GM12878 (cell line): ENCODE measurements at regions not wholly inside any gene's neighbourhood (a gene's known extent, or its start where the extent isn't known, plus 50 kb on each side); places are given as distances from the start of the nearest gene placed in this dataset.
A peak's percentile ranks its signal among the peaks of the same experiment; 100 is the strongest.

Source experiments
- ATAC-seq: fragments of 200-7000 bp; cut with Tn5 transposase; 3 replicates; pipeline ENCODE4 v1.9.1; 2020; ENCODE audit warnings: mild to moderate bottlenecking, moderate library complexity
- BruUV-seq: library from RNA; stranded (reverse); fragments of 400-500 nt; replicated peaks from 2 replicates; lab custom pipeline; 2021; lab: Mats Ljungman, UMichigan
- CTCF ChIA-PET: fragments of 300-600 bp; sonication (Branson Sonifier 250); formaldehyde crosslinking; extraction: SDS; loops from one replicate; lab custom pipeline; 2021; ENCODE audit warnings: inconsistent platforms; lab: Yijun Ruan, JAX
- POLR2A ChIA-PET: fragments of 350-600 bp; formaldehyde crosslinking; extraction: SDS; loops from one replicate; lab custom pipeline; 2021; ENCODE audit warnings: inconsistent platforms; lab: Charles Lee
- RAD21 ChIA-PET: fragments of 300-600 bp; sonication (Branson Sonifier 250); formaldehyde crosslinking; loops from one replicate; lab custom pipeline; 2023; ENCODE audit warnings: antibody characterized with exemption; ENCODE audit not compliant: unreplicated experiment; lab: Charles Lee
- SMC1A ChIA-PET: fragments of 300-600 bp; sonication (Branson Sonifier 250); formaldehyde crosslinking; loops from one replicate; lab custom pipeline; 2023; ENCODE audit not compliant: unreplicated experiment, uncharacterized antibody; lab: Charles Lee
- DNase-seq: peaks from one replicate; pipeline ENCODE4 v3.0.0-alpha.2; 2011; ENCODE audit warnings: low read depth, low spot score
- FAIRE-seq: peaks from 3 replicates; lab custom pipeline; 2011; peaks lifted over from hg19 to GRCh38; lab: Jason Lieb, UNC
- H2AFZ ChIP-seq: 2 replicates; pipeline ENCODE4 v1.6.0; 2011; ENCODE audit warnings: low read depth, low read length, control low read depth; ENCODE audit not compliant: control insufficient read depth
- H3K27ac ChIP-seq: 2 replicates; pipeline ENCODE4 v1.5.1; 2011; ENCODE audit warnings: control low read depth; ENCODE audit not compliant: control insufficient read depth, insufficient read depth
- H3K27me3 ChIP-seq, 2 experiments: replicated peaks in 1 of 2; 2 replicates each; pipeline versions ENCODE4 v1.6.0 to v1.6.1; 2011; ENCODE audit warnings: low read length in 1 of 2; ENCODE audit not compliant: control insufficient read depth in 2 of 2, insufficient read depth in 2 of 2
- H3K36me3 ChIP-seq, 2 experiments: 2 replicates each; pipeline ENCODE4 v1.5.1; 2011; ENCODE audit warnings: low read length in 1 of 2; ENCODE audit not compliant: control insufficient read depth in 2 of 2, insufficient read depth in 2 of 2
- H3K4me1 ChIP-seq: 2 replicates; pipeline ENCODE4 v1.6.1; 2011; ENCODE audit warnings: mild to moderate bottlenecking, low read length, moderate library complexity, mixed read lengths; ENCODE audit not compliant: control insufficient read depth, insufficient read depth
- H3K4me2 ChIP-seq: 2 replicates; pipeline ENCODE4 v1.6.0; 2011; ENCODE audit warnings: control low read depth; ENCODE audit not compliant: control insufficient read depth, insufficient read depth
- H3K4me3 ChIP-seq: fragments of 200-600 bp; sonication (generic); 2 replicates; pipeline ENCODE4 v1.5.1; 2016
- H3K79me2 ChIP-seq: 2 replicates; pipeline ENCODE4 v1.6.0; 2011; ENCODE audit warnings: low read length; ENCODE audit not compliant: control insufficient read depth, insufficient read depth
- H3K9ac ChIP-seq: 2 replicates; pipeline ENCODE4 v1.8.0; 2011; ENCODE audit warnings: low read length, control low read depth, mixed read lengths; ENCODE audit not compliant: control insufficient read depth, insufficient read depth
- H3K9me3 ChIP-seq: replicated peaks from 3 replicates; pipeline ENCODE4 v1.5.1; 2011; ENCODE audit warnings: mild to moderate bottlenecking, low read length; ENCODE audit not compliant: control insufficient read depth, insufficient read depth
- H4K20me1 ChIP-seq: 2 replicates; pipeline ENCODE4 v1.6.0; 2011; ENCODE audit not compliant: control insufficient read depth, insufficient read depth
- BMI1 ChIP-seq: fragments of 450-650 bp; IDR thresholded peaks from 2 replicates; pipeline ENCODE4 v1.6.1; 2016; ENCODE audit warnings: mild to moderate bottlenecking, moderate library complexity, borderline replicate concordance
- CHD4 ChIP-seq: fragments of 200-600 bp; sonication (generic); IDR thresholded peaks from 2 replicates; pipeline ENCODE4 v1.6.1; 2016; ENCODE audit warnings: mild to moderate bottlenecking
- NFXL1 ChIP-seq: fragments of 450-650 bp; IDR thresholded peaks from 2 replicates; pipeline ENCODE4 v1.6.1; 2017; ENCODE audit warnings: antibody characterized with exemption, mild to moderate bottlenecking, borderline replicate concordance
- NFYB ChIP-seq: IDR thresholded peaks from 2 replicates; pipeline ENCODE4 v1.6.1; 2011; ENCODE audit warnings: low read depth, mild to moderate bottlenecking, low read length, improper control_type of control experiment, moderate library complexity; ENCODE audit not compliant: insufficient read depth
- SIN3A ChIP-seq: IDR thresholded peaks from 2 replicates; pipeline ENCODE4 v1.6.1; 2012; ENCODE audit warnings: low read depth, low read length, improper control_type of control experiment
- SRF ChIP-seq, 2 experiments: IDR thresholded peaks; 2 replicates each; pipeline ENCODE4 v1.6.1; 2011; ENCODE audit warnings: low read depth in 2 of 2, low read length in 2 of 2, mild to moderate bottlenecking in 1 of 2, moderate library complexity in 1 of 2
- STAT3 ChIP-seq: IDR thresholded peaks from 2 replicates; pipeline ENCODE4 v1.6.1; 2011; ENCODE audit warnings: low read depth, low read length, improper control_type of control experiment
- YY1 ChIP-seq: IDR thresholded peaks from 2 replicates; pipeline ENCODE4 v1.6.1; 2011; ENCODE audit warnings: low read depth, mild to moderate bottlenecking, low read length
- WGBS: methylation state at CpG from one replicate; pipeline ENCODE4 v1.1.6; 2016; ENCODE audit warnings: low lambda C conversion rate; ENCODE audit not compliant: insufficient replicate concordance, insufficient coverage; ENCODE audit errors: missing lambda C conversion rate; 5-methylcytosine and 5-hydroxymethylcytosine counted together
- in situ Hi-C: fragments of 300-500 bp; cut with MboI; formaldehyde crosslinking; loops from 9 replicates; pipeline ENCODE4 v1.14.3; 2018; ENCODE audit warnings: mixed read lengths
- intact Hi-C: fragments of 100-400 bp; cut with micrococcal nuclease; formaldehyde crosslinking; loops from one replicate; pipeline ENCODE4 v1.14.2; 2022; ENCODE audit not compliant: unreplicated experiment
- TF ChIP-seq, protein P1 (sequence below): fragments of 450-650 bp; IDR thresholded peaks from 2 replicates; pipeline ENCODE4 v1.6.1; 2017; ENCODE audit warnings: mild to moderate bottlenecking, moderate library complexity
- TF ChIP-seq, protein P2 (sequence below): fragments of 450-650 bp; IDR thresholded peaks from 2 replicates; pipeline ENCODE4 v1.6.1; 2016; ENCODE audit warnings: mild to moderate bottlenecking
- TF ChIP-seq, protein P3 (sequence below): fragments of 150-350 bp; IDR thresholded peaks from 2 replicates; pipeline ENCODE4 v1.6.1; 2016; ENCODE audit warnings: low read depth, low read length

GRCh38 chr16:10324210-10324609, 61.7 kb upstream of the ATF7IP2 start (continued):
- TF ChIP-seq, protein P1, sequence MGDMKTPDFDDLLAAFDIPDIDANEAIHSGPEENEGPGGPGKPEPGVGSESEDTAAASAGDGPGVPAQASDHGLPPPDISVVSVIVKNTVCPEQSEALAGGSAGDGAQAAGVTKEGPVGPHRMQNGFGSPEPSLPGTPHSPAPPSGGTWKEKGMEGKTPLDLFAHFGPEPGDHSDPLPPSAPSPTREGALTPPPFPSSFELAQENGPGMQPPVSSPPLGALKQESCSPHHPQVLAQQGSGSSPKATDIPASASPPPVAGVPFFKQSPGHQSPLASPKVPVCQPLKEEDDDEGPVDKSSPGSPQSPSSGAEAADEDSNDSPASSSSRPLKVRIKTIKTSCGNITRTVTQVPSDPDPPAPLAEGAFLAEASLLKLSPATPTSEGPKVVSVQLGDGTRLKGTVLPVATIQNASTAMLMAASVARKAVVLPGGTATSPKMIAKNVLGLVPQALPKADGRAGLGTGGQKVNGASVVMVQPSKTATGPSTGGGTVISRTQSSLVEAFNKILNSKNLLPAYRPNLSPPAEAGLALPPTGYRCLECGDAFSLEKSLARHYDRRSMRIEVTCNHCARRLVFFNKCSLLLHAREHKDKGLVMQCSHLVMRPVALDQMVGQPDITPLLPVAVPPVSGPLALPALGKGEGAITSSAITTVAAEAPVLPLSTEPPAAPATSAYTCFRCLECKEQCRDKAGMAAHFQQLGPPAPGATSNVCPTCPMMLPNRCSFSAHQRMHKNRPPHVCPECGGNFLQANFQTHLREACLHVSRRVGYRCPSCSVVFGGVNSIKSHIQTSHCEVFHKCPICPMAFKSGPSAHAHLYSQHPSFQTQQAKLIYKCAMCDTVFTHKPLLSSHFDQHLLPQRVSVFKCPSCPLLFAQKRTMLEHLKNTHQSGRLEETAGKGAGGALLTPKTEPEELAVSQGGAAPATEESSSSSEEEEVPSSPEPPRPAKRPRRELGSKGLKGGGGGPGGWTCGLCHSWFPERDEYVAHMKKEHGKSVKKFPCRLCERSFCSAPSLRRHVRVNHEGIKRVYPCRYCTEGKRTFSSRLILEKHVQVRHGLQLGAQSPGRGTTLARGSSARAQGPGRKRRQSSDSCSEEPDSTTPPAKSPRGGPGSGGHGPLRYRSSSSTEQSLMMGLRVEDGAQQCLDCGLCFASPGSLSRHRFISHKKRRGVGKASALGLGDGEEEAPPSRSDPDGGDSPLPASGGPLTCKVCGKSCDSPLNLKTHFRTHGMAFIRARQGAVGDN: no peak
- no peak for TF ChIP-seq CHD4

DNA sequence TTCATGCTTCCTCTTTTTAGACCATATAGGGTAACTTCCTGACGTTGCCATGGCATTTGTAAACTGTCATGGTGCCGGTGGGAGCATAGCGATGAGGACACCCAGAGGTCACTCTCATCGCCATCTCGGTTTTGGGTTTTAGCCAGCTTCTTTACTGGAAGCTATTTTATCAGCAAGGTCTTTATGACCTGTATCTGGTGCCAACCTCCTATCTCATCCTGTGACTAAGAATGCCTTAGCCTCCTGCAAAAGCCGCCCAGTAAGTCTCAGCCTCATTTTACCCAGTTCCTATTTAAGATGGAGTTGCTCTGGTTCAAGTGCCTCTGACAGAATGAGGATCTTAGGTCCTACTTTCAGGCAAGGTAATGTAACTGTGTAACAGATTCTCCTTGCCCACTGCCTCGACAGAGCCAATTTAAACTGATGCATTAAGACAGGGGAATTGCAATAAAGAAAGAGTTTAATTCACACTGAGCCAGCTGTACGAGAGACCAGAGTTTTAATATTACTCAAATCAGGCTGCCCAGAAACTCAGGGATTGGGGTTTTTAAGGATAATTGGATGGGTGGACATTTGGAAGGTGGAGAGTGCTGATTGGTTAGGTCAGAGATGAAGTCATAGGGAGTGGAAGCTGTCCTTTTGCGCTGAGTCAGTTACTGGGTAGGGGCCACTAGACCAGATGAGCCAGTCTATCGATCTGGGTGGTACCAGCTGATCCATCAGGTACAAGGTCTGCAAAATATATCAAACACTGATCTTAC, 59.9 kb upstream of the ATF7IP2 start:
- ChIA-PET POLR2A (no interaction called here), RAD21 (interaction anchor here (1.0 to 2.0 kb wide), 3 partner anchors 8 to 56 kb away, joined by 3 to 7 read pairs (median 3); no protein-coding TSS in a partner anchor), SMC1A (interaction anchor here (0.7 to 2.5 kb wide), 6 partner anchors 9 to 68 kb away, joined by 3 to 8 read pairs (median 4); no protein-coding TSS in a partner anchor), CTCF (interaction anchor here (0.6 to 2.3 kb wide), 2 partner anchors 10 to 418 kb away, joined by 3 to 10 read pairs; no protein-coding TSS in a partner anchor)
- H3K27ac ChIP-seq: no peak overlapping the region
- no peak for DNase-seq
- H4K20me1 ChIP-seq: no peaks in the 10 kb centered on the region
- no peak overlapping the region for H3K9ac ChIP-seq
- WGBS: 50% methylated on average over 10 of the region's 10 CpGs
- FAIRE-seq: no peak
- no peaks in the 10 kb centered on the region; the same call in 2 of the 3 replicates for H3K9me3 ChIP-seq
- H3K4me1 ChIP-seq: 0 out of 2 replicates have a peak, but pooled peaks cover 3% of the 10 kb centered on the region
- H3K36me3 ChIP-seq: no peaks in the 10 kb centered on the region
- H2AFZ ChIP-seq: no peak overlapping the region
- no peak overlapping the region for H3K4me2 ChIP-seq
- no peaks in the 10 kb centered on the region for H3K27me3 ChIP-seq
- ATAC-seq: no peak
- no peak overlapping the region for H3K4me3 ChIP-seq
- no TSS peak for BruUV-seq
- intact Hi-C loops (loop anchor here (5.0 kb wide), 1 partner anchor 46 kb away; no protein-coding TSS in a partner anchor), in situ Hi-C loops (no loop called here)
- H3K79me2 ChIP-seq: no peaks in the 10 kb centered on the region
- no peak for TF ChIP-seq SIN3A
- TF ChIP-seq NFYB: no peak
- TF ChIP-seq BMI1: no peak
- TF ChIP-seq, protein P2, sequence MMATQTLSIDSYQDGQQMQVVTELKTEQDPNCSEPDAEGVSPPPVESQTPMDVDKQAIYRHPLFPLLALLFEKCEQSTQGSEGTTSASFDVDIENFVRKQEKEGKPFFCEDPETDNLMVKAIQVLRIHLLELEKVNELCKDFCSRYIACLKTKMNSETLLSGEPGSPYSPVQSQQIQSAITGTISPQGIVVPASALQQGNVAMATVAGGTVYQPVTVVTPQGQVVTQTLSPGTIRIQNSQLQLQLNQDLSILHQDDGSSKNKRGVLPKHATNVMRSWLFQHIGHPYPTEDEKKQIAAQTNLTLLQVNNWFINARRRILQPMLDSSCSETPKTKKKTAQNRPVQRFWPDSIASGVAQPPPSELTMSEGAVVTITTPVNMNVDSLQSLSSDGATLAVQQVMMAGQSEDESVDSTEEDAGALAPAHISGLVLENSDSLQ: no peak
- no peak for TF ChIP-seq NFXL1
- TF ChIP-seq STAT3: no peak
- peak in 1 of 2 experiments; percentile 60; a peak in 1 of 4 replicates for TF ChIP-seq SRF (IDR thresholded peaks at IDR 0.05; ENCODE audit: low read depth in 2 of 2, low read length in 2 of 2)
- 0 out of 2 replicates have a peak, but pooled peaks have one; percentile 34 for TF ChIP-seq YY1
- TF ChIP-seq, protein P3, sequence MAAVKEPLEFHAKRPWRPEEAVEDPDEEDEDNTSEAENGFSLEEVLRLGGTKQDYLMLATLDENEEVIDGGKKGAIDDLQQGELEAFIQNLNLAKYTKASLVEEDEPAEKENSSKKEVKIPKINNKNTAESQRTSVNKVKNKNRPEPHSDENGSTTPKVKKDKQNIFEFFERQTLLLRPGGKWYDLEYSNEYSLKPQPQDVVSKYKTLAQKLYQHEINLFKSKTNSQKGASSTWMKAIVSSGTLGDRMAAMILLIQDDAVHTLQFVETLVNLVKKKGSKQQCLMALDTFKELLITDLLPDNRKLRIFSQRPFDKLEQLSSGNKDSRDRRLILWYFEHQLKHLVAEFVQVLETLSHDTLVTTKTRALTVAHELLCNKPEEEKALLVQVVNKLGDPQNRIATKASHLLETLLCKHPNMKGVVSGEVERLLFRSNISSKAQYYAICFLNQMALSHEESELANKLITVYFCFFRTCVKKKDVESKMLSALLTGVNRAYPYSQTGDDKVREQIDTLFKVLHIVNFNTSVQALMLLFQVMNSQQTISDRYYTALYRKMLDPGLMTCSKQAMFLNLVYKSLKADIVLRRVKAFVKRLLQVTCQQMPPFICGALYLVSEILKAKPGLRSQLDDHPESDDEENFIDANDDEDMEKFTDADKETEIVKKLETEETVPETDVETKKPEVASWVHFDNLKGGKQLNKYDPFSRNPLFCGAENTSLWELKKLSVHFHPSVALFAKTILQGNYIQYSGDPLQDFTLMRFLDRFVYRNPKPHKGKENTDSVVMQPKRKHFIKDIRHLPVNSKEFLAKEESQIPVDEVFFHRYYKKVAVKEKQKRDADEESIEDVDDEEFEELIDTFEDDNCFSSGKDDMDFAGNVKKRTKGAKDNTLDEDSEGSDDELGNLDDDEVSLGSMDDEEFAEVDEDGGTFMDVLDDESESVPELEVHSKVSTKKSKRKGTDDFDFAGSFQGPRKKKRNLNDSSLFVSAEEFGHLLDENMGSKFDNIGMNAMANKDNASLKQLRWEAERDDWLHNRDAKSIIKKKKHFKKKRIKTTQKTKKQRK: no peak
